ENCODE measurements at regions not wholly inside any gene's neighbourhood (a gene's known extent, or its start where the extent isn't known, plus 50 kb on each side); places are given as distances from the start of the nearest gene placed in this dataset.

GRCh38 chr6:163675611-163676010 lies 261.1 kb downstream of the QKI start:
- TF ChIP-seq CTCF (IDR thresholded peaks at IDR 0.05) = no peak
- no peak for TF ChIP-seq POLR2AphosphoS5 (IDR thresholded peaks at IDR 0.05; ENCODE audit: insufficient read depth in 1 of 2, low read depth in 1 of 2)
